K562 (cell line): ENCODE measurements at regions not wholly inside any gene's neighbourhood (a gene's known extent, or its start where the extent isn't known, plus 50 kb on each side); places are given as distances from the start of the nearest gene placed in this dataset.

Source experiments
- ATAC-seq: fragments of 200-7000 bp; cut with Tn5 transposase; 3 replicates; pipeline ENCODE4 v1.9.1; 2020; ENCODE audit warnings: moderate library complexity
- BruUV-seq: library from RNA; stranded (reverse); fragments of 400-500 nt; replicated peaks from 2 replicates; lab custom pipeline; 2021; lab: Mats Ljungman, UMichigan
- CTCF ChIA-PET: fragments of 300-600 bp; formaldehyde crosslinking; extraction: SDS; loops from one replicate; lab custom pipeline; 2021; ENCODE audit warnings: low intra/inter-chr PET ratio; lab: Yijun Ruan, JAX
- POLR2A ChIA-PET: fragments of 300-600, 350-650 bp; sonication (Branson Sonifier 250); formaldehyde crosslinking; extraction: SDS; loops from one replicate; lab custom pipeline; 2021; ENCODE audit warnings: antibody characterized with exemption, inconsistent platforms; lab: Yijun Ruan, JAX
- DNase-seq, 4 experiments: peaks; one replicate each; pipeline versions ENCODE4 v3.0.0 to v3.0.0-alpha.2; 2011 to 2018; ENCODE audit warnings: low spot score in 3 of 4, mixed read lengths in 3 of 4; ENCODE audit errors: extremely low read depth in 1 of 4
- FAIRE-seq: peaks from 2 replicates; lab custom pipeline; 2011; peaks lifted over from hg19 to GRCh38; lab: Jason Lieb, UNC
- H2AFZ ChIP-seq: 2 replicates; pipeline ENCODE4 v1.6.0; 2011; ENCODE audit warnings: low read depth, low read length, control low read depth, inconsistent platforms
- H3K27ac ChIP-seq: fragments of 200-600 bp; 3 replicates; pipeline ENCODE4 v1.8.0; 2011; ENCODE audit warnings: low read depth, mild to moderate bottlenecking, control low read depth, inconsistent platforms, low read length, moderate library complexity, mixed read lengths; ENCODE audit errors: extremely low read depth
- H3K27me3 ChIP-seq, 2 experiments: fragments of 300-600 bp in 1 of 2; 2 replicates in 1 of 2; 3 replicates in 1 of 2; pipeline versions ENCODE4 v1.6.0 to v1.8.0; 2011; ENCODE audit warnings: inconsistent platforms in 2 of 2, low read length in 2 of 2, mild to moderate bottlenecking in 1 of 2, mixed read lengths in 1 of 2, moderate library complexity in 1 of 2; ENCODE audit not compliant: control insufficient read depth in 2 of 2, insufficient read depth in 2 of 2
- H3K36me3 ChIP-seq: fragments of 300-600 bp; 3 replicates; pipeline ENCODE4 v1.8.0; 2011; ENCODE audit warnings: mild to moderate bottlenecking, low read length, inconsistent platforms; ENCODE audit not compliant: control insufficient read depth, insufficient read depth
- H3K4me1 ChIP-seq, 2 experiments: fragments of 200-600 bp in 1 of 2; replicated peaks in 1 of 2; 2 replicates in 1 of 2; 3 replicates in 1 of 2; pipeline versions ENCODE4 v1.5.1 to v1.8.0; 2011; ENCODE audit warnings: inconsistent platforms in 2 of 2, low read length in 2 of 2, mild to moderate bottlenecking in 1 of 2, mixed read lengths in 1 of 2, moderate library complexity in 1 of 2; ENCODE audit not compliant: control insufficient read depth in 2 of 2, insufficient read depth in 2 of 2
- H3K4me2 ChIP-seq: 2 replicates; pipeline ENCODE4 v1.6.1; 2011; ENCODE audit warnings: low read length, control low read depth, inconsistent platforms, mixed read lengths; ENCODE audit not compliant: insufficient read depth
- H3K4me3 ChIP-seq: fragments of 200-600 bp; sonication (generic), shearing (Covaris generic); 2 replicates; pipeline ENCODE4 v1.5.1; 2016; ENCODE audit warnings: control low read depth, inconsistent platforms
- H3K79me2 ChIP-seq: fragments of 200-600 bp; 3 replicates; pipeline ENCODE4 v1.8.0; 2011; ENCODE audit warnings: low read length, inconsistent platforms; ENCODE audit not compliant: control insufficient read depth, insufficient read depth
- H3K9ac ChIP-seq, 2 experiments: 2 replicates each; pipeline versions ENCODE4 v1.6.0 to v1.6.1; 2011; ENCODE audit warnings: low read depth in 2 of 2, low read length in 2 of 2, control low read depth in 1 of 2, inconsistent platforms in 1 of 2, mild to moderate bottlenecking in 1 of 2, mixed read lengths in 1 of 2; ENCODE audit not compliant: insufficient read depth in 1 of 2
- H3K9me1 ChIP-seq: one replicate; pipeline ENCODE4 v1.6.0; 2011; ENCODE audit warnings: inconsistent platforms, mild to moderate bottlenecking, low read length, moderate library complexity; ENCODE audit not compliant: control insufficient read depth, insufficient read depth
- H3K9me3 ChIP-seq: replicated peaks from 2 replicates; pipeline ENCODE4 v1.5.1; 2011; ENCODE audit warnings: low read depth, low read length, inconsistent platforms; ENCODE audit not compliant: control insufficient read depth, insufficient read depth
- H4K20me1 ChIP-seq: replicated peaks from 2 replicates; pipeline ENCODE4 v1.6.1; 2011; ENCODE audit warnings: low read length, inconsistent platforms, mixed read lengths; ENCODE audit not compliant: control insufficient read depth, insufficient read depth
- EP400 ChIP-seq: fragments of 450-650 bp; IDR thresholded peaks from 2 replicates; pipeline ENCODE4 v1.6.1; 2017; ENCODE audit warnings: antibody characterized with exemption, mild to moderate bottlenecking, moderate library complexity
- IRF2 ChIP-seq: sonication (generic); formaldehyde crosslinking; IDR thresholded peaks from 2 replicates; pipeline ENCODE4 v1.8.1; 2022; ENCODE audit warnings: mild to moderate bottlenecking, missing genetic modification reagents
- MCM7 ChIP-seq, 2 experiments: fragments of 450-650 bp; IDR thresholded peaks; 2 replicates each; pipeline ENCODE4 v1.6.1; 2016 to 2018
- NFIC ChIP-seq: fragments of 450-650 bp; IDR thresholded peaks from 2 replicates; pipeline ENCODE4 v1.6.1; 2017; ENCODE audit warnings: mild to moderate bottlenecking, inconsistent platforms
- NFIX ChIP-seq: fragments of 250-450 bp; sonication (Bioruptor Pico); IDR thresholded peaks from 2 replicates; pipeline ENCODE4 v1.4.0; 2020; ENCODE audit warnings: low read depth, mild to moderate bottlenecking, moderate library complexity
- RBBP5 ChIP-seq: fragments of 200-600 bp; sonication (generic); IDR thresholded peaks from 2 replicates; pipeline ENCODE4 v1.6.1; 2012; ENCODE audit warnings: borderline replicate concordance, mild to moderate bottlenecking, low read length, control low read depth, inconsistent platforms; ENCODE audit not compliant: insufficient read depth, poor library complexity, severe bottlenecking
- ZNF780A ChIP-seq: fragments of 250-450 bp; sonication (Bioruptor Pico); IDR thresholded peaks from 2 replicates; pipeline ENCODE4 v1.5.0; 2021; ENCODE audit warnings: mild to moderate bottlenecking
- WGBS: fragments of 100-300 bp; shearing (Covaris generic); methylation state at CpG from one replicate; pipeline ENCODE4 v1.1.6; 2016; ENCODE audit warnings: low coverage, mixed read lengths; ENCODE audit not compliant: insufficient coverage; ENCODE audit errors: missing lambda C conversion rate; 5-methylcytosine and 5-hydroxymethylcytosine counted together
- in situ Hi-C: fragments of 300-500 bp; cut with MboI; formaldehyde crosslinking; loops from 4 replicates; pipeline ENCODE4 v1.15.0; 2018; ENCODE audit warnings: inconsistent platforms, mixed read lengths
- intact Hi-C: fragments of 100-400 bp; cut with micrococcal nuclease; formaldehyde crosslinking; loops from 2 replicates; pipeline ENCODE4 v1.14.2; 2022
- TF ChIP-seq, protein P1 (sequence below): IDR thresholded peaks from 3 replicates; pipeline ENCODE4 v1.6.1; 2011; ENCODE audit warnings: borderline replicate concordance, mild to moderate bottlenecking, moderate library complexity; ENCODE audit not compliant: insufficient read length; ENCODE audit errors: extremely low read depth

DNA sequence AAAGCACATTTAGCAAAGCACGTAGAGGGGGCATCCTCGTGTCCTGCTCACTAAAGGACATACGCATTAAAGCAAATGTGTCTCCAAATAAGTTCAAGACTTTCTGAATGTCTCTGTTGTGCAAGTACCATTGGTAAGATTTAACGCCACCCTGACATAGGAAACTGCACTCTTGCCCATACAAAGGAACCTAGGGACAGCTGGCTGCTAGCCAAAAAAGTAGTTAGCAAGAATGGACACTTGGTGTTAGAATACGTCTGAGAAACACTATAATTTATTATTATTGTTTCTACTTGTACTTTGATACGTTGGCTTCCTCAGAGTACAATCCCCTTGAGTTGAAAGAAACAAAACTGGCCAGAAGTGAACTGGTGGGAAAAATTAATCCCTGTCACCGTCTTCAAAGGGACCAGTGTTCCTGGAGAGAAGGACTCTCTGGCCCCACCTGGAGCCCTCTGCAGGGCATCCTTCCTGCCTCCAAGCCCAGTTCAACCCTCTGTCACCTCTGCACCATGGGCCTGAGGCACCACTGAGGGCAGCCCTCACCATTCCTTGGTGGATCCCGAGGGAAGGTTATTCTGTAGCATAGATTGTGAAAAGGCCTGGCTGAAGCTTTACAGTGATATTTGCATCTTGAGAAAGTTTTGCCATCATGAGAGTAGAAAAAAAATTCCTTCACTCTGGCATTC lies 51.4 kb upstream of the APCDD1 start:
- 2% methylated on average over 8 of the region's 8 CpGs for WGBS
- no peak overlapping the region for H3K27ac ChIP-seq
- ATAC-seq (no peak), DNase-seq (no peak), FAIRE-seq (no peak)
- intact Hi-C loops, result no loop called here
- H4K20me1 ChIP-seq, result no peaks in the 10 kb centered on the region
- H3K79me2 ChIP-seq, result no peaks in the 10 kb centered on the region
- ChIA-PET CTCF (no interaction called here), POLR2A (interaction anchor here (0.6 to 0.7 kb wide), 2 partner anchors 11 to 141 kb away, joined by 3 read pairs; no protein-coding TSS in a partner anchor)
- no peaks in the 10 kb centered on the region for H3K36me3 ChIP-seq
- BruUV-seq, result no TSS peak
- in situ Hi-C loops, result no loop called here
- no peak overlapping the region for H3K4me3 ChIP-seq
- H3K27me3 ChIP-seq, result peaks cover 24 to 39% of the 10 kb centered on the region in 2 experiments
- no peak overlapping the region for H3K4me2 ChIP-seq
- H3K9me1 ChIP-seq, result no peaks in the 10 kb centered on the region
- H3K4me1 ChIP-seq, result no peaks in the 10 kb centered on the region
- no peaks in the 10 kb centered on the region for H3K9me3 ChIP-seq
- TF ChIP-seq NFIX (CRISPR knock-in tag), result 0 out of 2 replicates have a peak, but pooled peaks have one; percentile 33
- TF ChIP-seq NFIC, result peak; percentile 81
- TF ChIP-seq RBBP5, result no peak
- no peak overlapping the region for H2AFZ ChIP-seq
- no peak overlapping the region for H3K9ac ChIP-seq

DNA sequence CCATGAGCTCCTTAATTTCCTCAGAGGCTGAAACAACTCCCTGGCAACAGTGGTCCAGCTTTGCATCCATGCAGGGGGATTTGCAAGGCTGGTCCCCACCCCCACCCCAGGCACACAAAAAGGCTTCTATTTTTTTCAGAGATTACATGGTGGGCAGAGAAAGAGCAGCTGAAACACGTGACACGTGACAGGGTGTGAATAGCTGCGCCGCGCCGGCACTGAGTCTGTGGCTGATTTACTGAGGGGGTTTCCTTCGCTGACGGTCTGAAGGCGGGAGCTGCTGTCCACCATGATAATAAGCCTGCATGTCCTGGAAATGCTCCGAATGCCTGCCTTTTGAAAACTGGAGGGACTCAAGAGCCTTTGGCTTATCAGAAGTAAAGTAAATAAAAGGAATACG lies 50.7 kb upstream of the APCDD1 start:
- BruUV-seq, result no TSS peak
- ATAC-seq, result no peak
- H3K36me3 ChIP-seq, result no peaks in the 10 kb centered on the region
- H3K79me2 ChIP-seq, result no peaks in the 10 kb centered on the region
- H3K4me3 ChIP-seq, result no peak overlapping the region
- H2AFZ ChIP-seq, result no peak overlapping the region
- intact Hi-C loops (no loop called here), in situ Hi-C loops (no loop called here)
- H3K27ac ChIP-seq, result no peak overlapping the region
- CTCF ChIA-PET, result no interaction called here
- POLR2A ChIA-PET, result interaction anchor here (0.6 to 0.7 kb wide), 3 partner anchors 10 to 151 kb away, joined by 3 to 5 read pairs (median 3); no protein-coding TSS in a partner anchor
- peaks cover 25 to 43% of the 10 kb centered on the region in 2 experiments for H3K27me3 ChIP-seq
- no peak overlapping the region for H3K9ac ChIP-seq
- 2% methylated on average over 11 of the region's 11 CpGs for WGBS
- H3K4me2 ChIP-seq, result no peak overlapping the region
- no peaks in the 10 kb centered on the region for H3K4me1 ChIP-seq
- no peaks in the 10 kb centered on the region for H3K9me3 ChIP-seq
- H4K20me1 ChIP-seq, result no peaks in the 10 kb centered on the region
- no peaks in the 10 kb centered on the region for H3K9me1 ChIP-seq
- no peak for DNase-seq
- FAIRE-seq, result no peak
- no peak for TF ChIP-seq EP400
- TF ChIP-seq, protein P1, sequence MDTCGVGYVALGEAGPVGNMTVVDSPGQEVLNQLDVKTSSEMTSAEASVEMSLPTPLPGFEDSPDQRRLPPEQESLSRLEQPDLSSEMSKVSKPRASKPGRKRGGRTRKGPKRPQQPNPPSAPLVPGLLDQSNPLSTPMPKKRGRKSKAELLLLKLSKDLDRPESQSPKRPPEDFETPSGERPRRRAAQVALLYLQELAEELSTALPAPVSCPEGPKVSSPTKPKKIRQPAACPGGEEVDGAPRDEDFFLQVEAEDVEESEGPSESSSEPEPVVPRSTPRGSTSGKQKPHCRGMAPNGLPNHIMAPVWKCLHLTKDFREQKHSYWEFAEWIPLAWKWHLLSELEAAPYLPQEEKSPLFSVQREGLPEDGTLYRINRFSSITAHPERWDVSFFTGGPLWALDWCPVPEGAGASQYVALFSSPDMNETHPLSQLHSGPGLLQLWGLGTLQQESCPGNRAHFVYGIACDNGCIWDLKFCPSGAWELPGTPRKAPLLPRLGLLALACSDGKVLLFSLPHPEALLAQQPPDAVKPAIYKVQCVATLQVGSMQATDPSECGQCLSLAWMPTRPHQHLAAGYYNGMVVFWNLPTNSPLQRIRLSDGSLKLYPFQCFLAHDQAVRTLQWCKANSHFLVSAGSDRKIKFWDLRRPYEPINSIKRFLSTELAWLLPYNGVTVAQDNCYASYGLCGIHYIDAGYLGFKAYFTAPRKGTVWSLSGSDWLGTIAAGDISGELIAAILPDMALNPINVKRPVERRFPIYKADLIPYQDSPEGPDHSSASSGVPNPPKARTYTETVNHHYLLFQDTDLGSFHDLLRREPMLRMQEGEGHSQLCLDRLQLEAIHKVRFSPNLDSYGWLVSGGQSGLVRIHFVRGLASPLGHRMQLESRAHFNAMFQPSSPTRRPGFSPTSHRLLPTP, result no peak
- TF ChIP-seq IRF2, result no peak
- no peak for TF ChIP-seq MCM7 (IDR thresholded peaks at IDR 0.05)
- no peak for TF ChIP-seq ZNF780A (CRISPR knock-in tag)
